HG03575 (cell line): ENCODE measurements at regions not wholly inside any gene's neighbourhood (a gene's known extent, or its start where the extent isn't known, plus 50 kb on each side); places are given as distances from the start of the nearest gene placed in this dataset.
A peak's percentile ranks its signal among the peaks of the same experiment; 100 is the strongest.

Experiments
- ATAC-seq: cut with Tn5 transposase; IDR thresholded peaks from one replicate; pipeline ENCODE4 v1.9.1; 2021; ENCODE audit not compliant: unreplicated experiment, insufficient number of reproducible peaks, low FRiP score; ENCODE audit errors: extremely low read depth

DNA sequence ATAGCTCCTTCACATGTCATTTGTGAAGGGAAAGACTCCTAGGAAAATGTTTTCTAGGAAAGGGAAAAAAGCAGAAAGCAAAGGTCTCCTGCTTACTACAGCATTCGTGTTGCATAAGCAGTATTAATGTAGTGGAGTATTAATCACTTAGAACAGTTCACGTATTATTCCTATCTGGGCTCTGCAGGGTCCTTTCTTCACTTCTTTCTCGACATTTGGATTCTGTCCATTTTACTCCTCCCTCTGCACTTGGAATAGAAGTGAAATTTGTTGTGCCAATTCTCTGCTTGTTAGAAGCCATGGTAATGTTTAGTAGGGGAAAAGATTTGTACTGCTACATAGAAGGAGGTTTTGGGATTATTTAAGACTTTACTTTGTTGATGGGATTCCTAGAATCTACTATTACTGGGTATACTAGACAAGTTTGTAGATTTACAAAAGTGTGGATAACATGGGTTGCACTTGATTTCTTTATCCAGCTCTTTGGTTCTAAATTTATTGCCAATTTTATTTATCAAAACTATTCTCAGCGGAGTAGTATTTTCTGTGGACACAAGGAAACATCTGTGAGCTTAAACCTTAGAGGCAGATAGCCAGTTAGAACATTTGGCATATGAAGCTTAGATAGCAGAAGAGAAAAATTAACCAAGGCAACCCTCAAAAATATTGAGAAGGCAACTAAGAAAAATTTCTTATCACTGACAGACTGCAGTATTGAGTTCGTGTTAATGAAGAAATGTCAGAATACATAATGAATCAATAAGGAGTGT is 108.4 kb upstream of the ESR1 start:
- no peak for ATAC-seq

DNA sequence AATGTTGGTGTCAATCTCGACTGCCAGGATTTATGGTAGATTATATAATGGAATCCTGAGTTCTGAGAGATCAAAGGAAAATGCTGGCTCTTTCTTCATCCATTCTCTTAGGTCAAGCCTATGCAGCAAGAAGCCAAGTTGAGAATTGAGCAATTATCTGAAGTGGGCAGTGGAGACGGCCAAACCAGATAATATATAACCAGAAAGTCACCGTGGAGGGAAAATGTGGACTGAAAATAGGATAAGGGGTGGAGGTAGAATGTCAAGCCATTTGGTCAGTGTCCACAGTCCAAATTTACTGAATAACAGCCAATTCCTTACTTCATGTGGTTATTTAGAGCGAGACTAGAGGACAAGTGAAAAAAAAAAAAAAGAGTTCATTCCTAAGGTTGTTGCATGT is 107.8 kb upstream of the ESR1 start:
- ATAC-seq, result no peak

DNA sequence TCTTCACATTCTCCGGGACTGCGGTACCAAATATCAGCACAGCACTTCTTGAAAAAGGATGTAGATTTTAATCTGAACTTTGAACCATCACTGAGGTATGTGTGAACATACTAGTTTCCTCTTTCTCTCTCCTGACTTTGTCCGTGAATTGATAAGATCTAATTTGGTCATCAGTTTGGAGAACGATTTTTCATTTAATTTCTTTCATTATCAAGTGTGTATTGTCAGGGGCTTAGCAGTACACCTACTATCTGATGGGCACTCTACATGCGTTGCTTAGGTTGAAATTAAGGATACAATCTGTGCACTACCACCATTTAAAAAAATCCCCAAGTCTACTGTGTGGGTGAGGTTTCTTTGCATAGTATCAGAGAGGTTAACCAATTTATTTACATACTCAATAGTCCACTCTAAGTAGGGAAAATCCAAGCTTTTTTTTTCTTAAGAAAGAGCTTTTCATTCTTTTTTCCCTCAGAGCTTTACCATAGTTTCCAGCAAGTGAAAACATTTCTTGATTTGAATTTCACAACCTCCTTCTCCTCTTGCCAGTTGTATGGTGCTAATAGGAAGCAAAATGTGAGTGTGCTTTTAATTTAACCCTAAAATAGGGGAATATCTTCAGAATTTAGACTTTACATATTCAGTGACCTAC is 105.4 kb upstream of the ESR1 start:
- ATAC-seq, result peak; percentile 44

DNA sequence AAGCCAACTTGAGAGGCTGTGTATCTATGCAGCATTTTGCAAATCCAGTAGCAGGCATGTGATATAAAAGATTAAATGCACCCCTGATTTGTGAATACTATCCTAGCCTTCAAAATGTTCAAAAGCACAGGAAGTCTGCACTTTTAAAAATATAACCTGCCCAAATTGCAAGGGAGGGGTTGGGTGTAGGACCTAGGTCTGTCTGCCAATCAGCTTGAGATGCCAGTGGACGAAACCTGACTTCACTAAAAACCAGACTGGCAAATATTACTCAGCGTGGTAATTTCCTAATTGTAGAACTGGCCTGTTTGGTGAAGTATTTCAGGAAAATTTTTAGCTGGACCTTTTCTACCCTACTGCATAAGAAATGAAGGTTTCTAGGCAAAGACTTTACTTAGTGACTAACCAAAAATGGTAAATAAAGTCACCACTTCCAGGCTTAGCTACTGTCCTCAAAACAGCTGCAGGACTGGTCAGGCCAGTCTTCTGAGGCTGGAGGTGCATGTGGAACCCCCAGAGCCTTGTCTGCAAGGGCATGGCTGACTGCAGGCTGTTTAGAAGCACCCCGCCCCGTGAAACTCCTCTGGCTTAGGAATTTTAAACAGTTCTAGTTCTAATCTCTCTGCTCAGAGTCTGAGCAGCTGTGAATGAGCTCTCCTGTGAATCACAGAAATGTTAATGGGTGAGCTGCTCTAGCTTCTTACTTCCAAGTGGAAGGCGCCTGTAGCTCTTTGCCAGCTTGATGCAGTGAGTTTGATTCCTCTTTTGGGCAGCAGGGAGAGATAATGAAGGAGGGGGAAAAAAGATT is 104.4 kb upstream of the ESR1 start:
- ATAC-seq, result peak; percentile 43

DNA sequence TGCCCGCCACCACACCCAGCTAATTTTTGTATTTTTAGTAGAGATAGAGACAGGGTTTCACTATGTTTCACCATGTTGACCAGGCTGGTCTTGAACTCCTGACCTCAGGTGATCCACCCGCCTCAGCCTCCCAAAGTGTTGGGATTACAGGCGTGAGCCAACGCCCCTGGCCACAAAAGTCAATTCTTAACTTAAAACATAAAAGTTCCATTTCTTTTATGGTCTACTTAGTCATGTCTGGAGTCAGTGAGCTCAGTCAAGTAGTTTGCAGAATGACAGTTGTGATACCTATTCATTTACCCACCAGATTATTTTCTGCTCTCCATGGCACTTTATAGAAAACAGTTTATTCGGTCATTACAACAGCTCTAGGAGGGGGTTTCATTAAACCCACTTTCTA is 103.1 kb upstream of the ESR1 start:
- no peak for ATAC-seq

DNA sequence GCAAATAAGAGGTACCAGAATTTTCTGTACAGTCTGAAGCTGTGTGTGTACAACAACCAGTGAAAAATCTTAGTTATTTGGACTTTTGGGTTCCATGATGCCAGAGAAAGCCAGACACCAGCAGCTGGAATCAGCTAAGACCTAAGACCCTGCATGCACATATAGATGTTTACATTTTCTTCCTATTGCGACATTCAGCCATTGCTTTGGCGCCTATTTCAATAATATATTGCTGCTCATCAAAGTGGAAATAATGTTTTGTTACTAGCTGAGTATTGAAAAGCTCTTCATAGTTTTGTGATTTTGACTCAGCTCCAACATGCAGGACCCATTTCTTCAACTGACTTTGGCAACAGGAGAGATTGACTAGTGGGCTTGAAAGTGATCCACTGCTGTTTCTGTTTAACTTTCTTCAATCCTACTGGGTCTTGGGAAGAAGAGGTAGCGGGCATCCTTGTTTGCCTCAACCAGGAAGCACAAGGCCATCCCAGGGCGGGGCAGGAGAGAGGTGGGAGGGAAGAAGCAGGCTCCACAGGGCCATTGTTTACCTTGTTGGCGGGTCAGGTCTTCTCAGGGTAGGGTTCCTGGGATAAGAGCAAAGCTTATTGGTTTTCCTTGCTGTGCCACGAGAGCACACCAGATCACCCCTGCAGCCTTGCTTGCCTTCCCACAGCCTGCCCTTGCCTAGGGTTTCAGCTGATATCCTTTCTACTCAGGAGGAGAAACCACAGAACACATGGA is 101.3 kb upstream of the ESR1 start:
- no peak for ATAC-seq

DNA sequence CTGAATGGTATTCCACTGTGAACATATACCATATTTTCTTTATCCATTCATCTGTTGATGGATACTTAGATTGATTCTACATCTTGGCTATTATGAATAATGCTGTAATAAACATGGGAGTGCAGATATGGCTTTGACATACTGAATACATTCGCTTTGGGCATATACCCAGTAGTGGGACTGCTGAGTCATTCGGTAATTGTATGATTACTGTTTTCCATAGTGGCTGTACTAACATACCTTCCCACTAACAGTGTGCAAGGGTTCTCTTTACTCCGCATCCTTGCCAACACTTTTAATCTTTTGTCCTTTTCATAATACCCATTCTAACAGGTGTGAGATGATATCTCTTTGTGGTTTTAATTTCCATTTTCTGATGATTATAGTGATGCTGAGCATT is 98.2 kb upstream of the ESR1 start:
- ATAC-seq, result no peak

DNA sequence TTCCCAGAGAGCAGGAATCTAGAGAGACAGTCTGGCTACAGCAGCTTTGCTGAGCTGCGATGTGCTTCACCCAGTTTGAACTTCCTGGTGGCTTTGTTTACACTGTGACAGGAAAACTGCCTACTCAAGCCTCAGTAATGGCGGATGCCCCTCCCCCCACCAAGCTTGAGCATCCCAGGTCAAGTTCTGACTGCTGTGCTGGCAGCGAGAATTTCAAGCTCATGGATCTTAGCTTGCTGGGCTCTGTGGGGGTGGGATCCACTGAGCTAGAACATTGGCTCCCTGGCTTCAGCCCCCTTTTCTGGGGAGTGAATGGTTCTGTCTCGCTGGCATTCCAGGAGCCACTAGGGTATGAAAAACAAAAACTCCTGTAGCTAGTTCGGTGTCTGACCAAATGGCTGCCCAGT is 91.0 kb upstream of the ESR1 start:
- no peak for ATAC-seq

DNA sequence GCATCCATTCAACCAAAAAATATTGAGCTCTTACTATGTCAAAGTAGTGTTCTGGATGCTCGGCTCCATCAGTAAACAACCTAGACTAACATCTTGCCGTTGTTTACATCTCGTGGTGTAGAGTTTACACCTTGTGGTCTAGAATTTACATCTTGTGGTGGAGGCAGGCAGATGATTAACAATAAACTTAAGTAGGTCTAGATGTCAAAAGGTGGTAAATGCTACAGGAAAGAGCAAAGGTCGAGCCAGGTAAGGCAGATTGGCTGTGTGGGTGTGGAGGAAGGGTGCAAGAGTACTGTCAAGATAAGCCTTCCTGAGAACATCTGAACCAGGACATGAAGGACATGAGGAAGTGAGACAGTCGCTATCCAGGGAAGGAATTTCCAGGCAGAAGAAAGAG is 88.4 kb upstream of the ESR1 start:
- no peak for ATAC-seq

DNA sequence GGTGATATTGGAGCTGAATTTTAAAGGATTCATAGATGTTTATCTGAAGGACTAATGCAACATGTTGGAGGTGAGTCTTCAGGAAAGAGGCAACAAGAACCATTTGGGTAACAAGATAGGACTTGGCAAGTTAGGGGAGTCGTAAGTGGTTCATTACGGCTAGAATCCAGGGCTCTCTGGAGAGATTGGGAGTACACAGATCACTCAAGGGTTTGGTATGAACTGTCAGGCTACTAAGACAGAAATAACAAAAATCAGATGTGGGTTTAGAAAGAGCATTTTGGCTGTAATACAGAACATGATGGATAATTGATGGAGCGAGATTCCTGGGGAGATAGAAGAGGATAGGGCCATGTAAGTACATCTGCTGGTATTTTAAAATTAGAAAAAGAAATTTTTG is 86.3 kb upstream of the ESR1 start:
- no peak for ATAC-seq

DNA sequence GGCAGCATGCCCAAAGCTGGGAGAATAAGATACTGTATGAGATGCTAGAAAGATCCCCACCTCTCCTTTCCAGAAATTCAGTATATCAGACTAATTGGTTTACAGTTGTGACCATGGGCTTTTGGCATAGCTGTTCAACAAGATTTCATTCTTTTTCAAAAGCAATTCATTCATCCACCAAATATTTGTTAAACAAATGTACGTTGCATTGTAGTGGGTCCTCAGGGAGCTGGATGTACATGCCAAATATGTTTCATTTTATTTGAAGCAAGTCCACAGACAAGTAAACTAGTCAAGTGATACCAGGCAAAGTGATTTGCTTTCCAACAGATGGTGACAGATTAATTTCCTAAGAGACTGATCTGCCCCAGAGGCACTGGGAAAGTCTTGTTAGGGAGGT is 85.8 kb upstream of the ESR1 start:
- ATAC-seq, result no peak

DNA sequence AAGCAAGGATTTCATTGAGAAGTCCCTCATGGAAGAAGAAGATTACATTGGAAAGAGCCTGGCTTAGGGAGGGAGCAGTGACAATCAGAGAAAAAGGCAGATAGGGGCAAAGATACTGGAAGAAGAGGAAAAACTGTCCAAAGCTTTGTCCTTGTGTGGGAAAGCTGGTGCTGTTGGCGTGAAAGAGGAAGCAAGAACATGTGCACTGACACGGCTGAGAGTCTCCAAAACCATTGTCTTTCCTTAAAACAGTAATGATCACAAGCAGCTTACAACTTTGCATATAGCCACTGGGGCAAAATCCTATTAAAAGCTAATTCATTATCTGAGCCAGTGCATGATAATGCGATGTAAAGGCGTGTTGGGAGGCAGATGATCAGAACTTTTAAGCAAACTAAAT is 85.1 kb upstream of the ESR1 start:
- no peak for ATAC-seq

DNA sequence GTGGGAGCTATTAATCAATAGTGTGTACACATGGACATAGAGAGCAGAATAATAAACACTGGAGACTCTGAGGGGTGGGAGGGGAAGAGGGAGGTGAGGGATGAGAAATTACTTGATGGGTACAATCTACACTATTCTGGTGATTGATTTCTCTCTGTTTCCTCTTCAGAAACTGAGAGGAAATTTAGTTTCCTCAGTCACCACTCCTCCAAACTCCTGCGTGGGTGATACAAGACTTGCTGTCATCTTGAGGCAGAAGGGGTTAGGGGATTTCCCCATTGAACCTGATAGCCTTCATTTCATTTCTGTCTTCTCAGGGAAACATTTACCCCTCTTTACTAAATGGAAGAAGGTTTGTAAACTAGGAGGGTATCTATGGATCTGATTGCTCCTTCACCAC is 84.3 kb upstream of the ESR1 start:
- no peak for ATAC-seq

DNA sequence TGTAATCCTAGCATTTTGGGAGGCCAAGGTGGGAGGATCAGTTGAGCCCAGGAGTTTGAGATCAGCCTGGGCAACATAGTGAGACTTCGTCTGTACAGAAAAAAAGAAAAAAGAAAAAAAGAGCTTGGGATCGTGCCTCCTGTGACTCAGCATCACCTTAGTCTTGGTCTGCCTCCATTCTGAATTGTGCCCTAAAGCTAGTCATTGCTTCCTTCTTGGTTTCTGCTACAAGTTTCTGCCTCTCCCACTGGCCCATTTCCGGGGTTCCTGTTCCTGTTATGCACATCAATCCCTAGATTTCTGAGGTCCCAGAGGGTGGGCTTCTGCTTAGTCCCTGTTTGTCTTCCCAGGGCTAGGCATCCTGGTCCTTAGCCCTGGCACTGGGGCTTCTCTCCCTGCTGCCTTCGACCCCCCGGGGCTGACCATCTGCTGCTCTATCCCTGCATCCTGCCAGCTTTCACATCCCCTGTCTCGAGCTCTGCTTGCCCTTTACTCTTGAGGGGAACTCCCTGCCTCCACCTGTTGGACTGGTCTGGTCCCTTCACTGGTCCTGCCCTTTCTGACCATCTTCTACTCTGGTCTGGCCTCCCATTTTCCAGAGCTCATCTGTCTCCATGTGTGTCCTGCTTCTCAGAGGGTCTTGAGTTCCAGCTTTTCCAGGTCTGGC is 77.5 kb upstream of the ESR1 start:
- no peak for ATAC-seq

DNA sequence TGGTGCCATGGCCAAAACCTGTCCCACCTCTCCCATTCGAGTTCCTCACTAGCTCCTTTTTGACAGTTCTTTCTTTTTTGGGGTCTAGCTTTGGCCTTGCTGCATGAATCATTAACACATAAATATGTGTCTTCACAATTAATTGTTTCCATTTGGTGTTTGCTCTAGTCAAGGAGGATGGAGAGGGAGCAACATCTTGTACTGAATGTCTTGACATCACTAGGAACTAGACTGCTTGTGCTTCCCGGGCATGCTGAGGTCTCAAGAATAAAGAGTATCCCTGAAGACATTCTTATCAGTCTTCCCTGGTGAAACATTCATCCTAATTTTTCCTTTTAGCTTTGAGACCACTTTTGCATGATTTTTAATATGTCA is 77.0 kb upstream of the ESR1 start:
- no peak for ATAC-seq

DNA sequence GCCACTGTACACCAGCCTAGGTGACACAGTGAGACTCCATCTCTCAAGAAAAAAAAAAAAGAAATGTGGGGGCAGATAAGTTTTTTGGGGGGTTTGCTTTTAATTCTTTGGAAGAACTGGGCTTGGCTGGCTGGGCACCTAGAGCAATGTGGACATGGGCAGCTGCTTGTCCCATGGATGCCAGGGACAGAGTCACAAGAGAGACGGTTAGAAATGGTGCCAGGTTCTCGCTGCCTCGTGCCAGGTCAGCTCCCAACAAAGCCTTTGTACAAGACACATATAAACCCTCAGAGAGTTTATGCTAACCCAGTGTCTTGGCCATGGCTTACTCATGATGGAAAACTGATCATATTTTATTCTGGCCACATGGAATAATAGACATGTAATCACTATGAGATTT is 76.2 kb upstream of the ESR1 start:
- ATAC-seq, result no peak

DNA sequence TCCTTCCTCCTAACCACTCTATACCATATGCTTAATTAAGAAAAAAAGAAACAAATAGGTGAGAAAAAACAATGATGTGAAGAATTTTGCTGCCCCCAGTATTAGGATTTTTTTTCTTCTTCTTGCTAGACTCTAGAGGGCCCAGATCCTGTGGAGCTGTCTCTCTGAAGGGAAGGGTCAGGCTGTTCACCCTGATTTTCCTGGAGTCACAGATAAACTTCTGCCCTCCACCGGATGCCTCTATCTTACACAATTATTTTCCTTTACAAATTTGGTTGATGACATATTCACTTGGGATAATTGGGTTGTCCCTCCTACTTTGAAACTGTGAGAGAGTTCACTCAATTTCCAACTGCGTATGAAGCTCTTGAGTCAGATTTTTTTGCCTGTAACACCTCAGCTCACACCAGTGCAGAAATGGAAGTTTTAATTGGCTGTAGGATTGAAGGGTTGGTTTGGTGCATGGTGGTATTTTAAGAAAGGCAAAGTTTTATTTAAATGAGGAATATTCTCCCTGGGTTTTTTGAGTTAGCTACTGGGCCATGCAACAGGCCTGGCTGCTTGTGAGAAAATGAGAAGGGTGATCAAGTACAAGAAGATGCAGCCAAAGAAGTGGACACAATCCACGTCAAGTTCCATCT is 73.7 kb upstream of the ESR1 start:
- no peak for ATAC-seq

DNA sequence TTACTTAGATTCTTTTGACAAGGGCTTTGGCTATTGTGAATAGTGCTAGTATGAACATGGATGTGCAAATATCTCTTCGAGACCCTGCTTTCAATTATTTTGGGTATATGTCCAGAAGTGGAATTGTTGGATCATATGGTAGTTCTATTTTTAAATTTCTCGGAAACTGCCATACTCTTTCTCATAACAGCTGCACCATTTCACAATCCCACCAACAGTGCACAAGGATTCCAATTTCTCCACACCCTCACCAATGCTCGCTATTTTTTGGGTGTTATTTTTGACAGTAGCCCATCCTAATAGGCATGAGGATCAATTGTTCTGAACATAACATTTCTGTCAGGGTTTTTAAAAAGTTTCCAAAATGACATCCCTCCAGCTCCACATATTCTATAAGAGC is 69.2 kb upstream of the ESR1 start:
- no peak for ATAC-seq

DNA sequence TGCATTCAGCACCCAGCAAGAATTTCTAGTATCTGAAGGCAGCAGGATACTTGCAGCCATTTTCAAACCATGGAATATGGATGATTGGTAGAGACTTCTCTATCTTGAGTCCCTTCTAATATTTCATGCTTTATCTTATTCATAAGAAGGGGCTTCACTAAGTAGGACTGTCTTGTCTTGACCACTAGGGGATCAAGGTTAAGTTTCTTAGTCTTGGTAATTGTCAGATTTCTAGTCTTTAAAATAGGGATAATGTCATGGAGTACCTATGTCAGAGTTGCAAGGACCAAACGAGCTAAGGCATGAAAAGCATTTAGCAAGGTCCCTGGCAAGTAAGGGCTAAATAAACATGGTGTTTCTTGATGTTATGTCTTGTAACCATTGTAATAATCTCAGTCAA is 68.5 kb upstream of the ESR1 start:
- ATAC-seq, result no peak
